HG02571 (cell line): ENCODE measurements at regions not wholly inside any gene's neighbourhood (a gene's known extent, or its start where the extent isn't known, plus 50 kb on each side); places are given as distances from the start of the nearest gene placed in this dataset.

Experiments
- ATAC-seq: cut with Tn5 transposase; IDR thresholded peaks from one replicate; pipeline ENCODE4 v1.9.1; 2021; ENCODE audit warnings: mild to moderate bottlenecking, moderate library complexity; ENCODE audit not compliant: unreplicated experiment

DNA sequence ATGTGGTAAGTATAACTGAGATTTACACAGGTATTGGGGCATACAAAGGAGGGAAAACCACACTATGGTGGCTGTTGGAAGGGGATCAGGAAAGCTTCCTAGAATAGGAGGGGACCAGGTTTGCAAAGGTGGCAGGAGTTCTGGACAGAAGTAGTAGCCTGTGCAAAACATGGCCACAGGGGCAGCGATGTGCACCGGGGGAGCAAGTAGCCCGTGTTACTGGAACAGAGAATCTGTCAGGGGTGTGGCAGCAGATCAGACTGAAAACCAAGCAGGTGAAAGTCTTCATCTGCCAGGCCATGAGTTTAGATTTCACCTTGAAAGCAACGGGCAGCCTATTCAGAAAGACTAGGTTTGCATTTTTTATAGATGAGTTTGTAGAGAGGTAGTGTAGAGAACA, 182.3 kb upstream of the LPP start:
- ATAC-seq: no peak

DNA sequence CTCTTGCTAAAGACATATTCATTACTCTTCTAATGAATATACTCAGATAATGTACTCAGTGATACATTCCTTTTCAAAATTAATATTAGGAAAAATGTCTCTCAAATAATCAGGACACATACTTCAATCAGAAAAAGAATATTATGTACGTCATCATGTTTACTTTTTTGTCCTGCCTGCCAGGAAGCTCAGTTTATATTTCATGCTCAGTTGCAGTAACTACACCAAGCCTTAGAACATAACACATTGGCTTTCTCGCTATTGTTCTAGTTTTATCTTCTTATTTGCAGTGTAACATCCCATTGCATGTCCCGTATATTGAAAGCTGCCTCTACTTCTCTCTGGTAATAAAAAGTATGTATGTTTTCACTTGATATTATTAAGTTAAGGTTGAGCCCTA, 181.5 kb upstream of the LPP start:
- ATAC-seq: no peak

- no peak for ATAC-seq
These were observed 179.7 kb upstream of the LPP start for GRCh38 chr3:187973977-187974870.

DNA sequence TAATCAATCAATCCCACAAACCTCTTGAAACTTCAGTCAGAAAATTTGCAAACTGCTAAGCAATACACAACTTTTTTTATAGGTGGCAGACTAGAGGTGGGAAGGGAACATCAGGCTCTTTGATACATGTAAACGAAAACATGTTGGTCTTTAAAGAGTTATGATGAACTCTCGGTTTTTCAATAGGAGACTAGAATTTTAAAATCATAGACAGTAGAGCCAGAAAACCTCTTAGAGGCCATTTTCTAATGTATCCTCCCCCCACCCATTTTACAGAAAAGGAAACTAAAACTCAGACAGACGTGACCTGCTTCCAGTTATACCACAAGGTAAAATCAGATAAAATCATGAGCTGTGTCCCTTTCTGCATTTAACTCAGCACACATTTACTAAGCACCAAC, 179.1 kb upstream of the LPP start:
- no peak for ATAC-seq

DNA sequence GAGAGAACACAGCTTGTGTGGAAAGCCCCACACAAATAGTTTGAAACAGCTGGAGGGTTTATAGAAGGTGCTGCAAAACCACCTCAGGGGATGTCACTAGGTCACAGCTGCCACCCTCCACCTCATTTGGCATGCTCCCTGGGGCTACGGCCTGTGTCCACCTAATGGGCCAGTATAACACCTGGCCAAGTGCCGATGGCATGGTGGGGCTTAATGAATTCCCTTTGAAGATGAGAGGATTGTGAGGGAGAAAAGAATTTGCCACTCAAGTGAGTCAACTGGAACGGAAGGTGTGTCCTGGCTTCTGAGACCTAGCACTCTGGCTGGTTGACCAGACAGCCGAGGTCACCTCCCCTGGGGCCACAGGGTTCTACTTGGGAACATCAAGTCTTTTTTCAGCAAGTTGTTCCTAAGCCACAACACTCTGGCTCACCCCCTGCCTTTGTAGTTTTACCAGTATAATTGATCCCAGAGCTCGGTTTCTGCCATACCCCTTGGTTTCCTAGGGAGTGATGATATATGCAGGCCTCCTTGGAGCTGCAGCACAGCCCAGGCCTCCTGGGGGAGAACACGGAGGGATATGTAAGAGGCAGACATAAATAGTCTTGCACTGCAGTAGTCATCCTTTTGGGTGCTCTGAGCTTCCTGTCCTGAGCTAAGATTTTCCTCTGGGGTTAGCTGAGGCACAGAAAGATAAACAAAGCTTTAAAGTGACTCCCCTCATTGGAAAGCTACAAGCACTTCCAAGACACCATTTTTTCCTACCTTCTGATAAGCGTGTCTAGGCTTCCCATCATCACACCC, 178.2 kb upstream of the LPP start:
- ATAC-seq: no peak

- no peak for ATAC-seq
These were observed 177.5 kb upstream of the LPP start for GRCh38 chr3:187976365-187976900.

GRCh38 chr3:187977659-187978058, 176.3 kb upstream of the LPP start:
- ATAC-seq: no peak

DNA sequence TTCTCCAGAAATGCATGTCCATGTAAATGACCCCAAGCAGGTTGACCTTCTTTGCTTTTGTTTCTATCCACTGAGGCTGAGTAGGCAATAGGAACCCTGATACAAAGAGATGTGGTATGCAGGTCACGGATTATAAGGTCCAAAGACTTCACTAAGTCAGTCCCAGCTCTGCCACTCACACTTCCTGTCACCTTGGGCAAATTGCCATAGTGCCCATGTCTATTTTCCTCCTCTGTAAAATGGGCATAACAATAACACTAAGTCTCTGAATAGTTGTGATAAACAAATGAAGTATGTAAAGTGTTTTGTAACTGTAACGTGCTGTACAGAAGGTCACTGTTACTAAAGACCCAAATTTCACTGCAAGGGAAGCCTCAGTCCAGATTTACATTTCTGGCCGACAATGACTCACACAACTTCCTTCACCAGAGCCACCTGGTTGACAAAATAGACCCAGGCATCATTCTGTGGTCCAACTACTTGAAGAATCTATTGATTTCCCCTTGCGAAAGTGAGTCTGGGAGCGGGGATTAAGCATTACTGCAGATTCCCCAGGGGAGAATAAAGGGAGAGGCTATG, 175.4 kb upstream of the LPP start:
- ATAC-seq: no peak

GRCh38 chr3:187979564-187979963, 174.4 kb upstream of the LPP start:
- no peak for ATAC-seq

GRCh38 chr3:187980861-187981260, 173.1 kb upstream of the LPP start:
- no peak for ATAC-seq

DNA sequence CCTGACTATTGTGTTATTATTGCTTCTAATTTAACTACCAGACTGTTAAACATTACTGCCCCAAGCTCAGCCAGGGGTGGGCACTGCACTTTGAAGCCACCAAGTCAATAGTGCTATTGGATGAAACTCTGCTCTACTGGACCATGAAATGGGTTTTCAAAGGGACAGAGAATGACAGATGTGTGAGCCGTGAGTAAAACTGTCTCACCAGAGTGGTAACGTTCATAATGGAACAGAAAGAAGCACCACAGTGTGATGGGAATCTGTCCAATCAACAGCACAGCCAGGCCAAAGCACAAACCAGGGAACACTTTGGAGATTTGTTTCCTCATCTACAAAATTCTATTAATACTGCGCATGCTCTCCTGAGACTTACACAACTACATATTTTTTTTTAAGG, 171.8 kb upstream of the LPP start:
- no peak for ATAC-seq

- no peak for ATAC-seq
These were observed 170.4 kb upstream of the LPP start for GRCh38 chr3:187983484-187984124.

DNA sequence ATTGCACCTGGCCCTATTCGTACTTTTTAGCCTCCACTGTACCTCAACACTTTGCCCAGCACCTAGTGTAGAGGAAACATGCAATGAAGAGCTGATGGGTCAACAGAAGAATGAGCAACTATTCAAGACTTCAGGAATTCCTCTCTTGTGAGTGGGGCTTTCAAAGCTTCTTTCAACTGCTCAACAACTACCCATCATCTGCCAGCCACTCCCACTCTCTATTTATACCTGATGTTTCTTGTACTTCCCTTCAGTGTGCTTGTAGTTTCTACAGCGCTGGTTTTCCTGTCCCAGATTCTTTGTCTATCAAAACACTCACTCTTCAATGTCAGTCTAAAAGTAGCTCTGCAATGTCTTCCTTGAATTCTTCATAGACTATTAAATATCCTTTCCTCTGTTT, 168.3 kb upstream of the LPP start:
- ATAC-seq: no peak

GRCh38 chr3:187986514-187986934, 167.4 kb upstream of the LPP start:
- ATAC-seq: no peak

DNA sequence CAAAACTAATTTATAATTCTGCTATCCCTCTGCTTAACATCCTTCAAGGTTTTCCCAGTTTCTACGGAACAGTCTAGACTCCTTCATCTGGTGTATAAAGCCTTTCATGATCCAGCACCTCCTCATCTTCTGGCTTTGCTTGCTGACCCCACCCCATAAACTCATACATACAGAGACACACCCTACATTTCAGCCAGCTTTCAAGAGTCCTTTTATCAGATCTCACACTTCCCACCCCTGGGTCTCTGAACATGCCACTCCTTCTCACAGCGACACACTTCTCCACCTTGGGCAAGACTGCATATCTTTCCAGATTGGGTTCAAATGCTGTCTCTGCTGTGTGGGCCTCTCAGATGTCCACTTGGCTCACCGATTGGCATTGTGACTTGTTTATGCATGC, 166.8 kb upstream of the LPP start:
- no peak for ATAC-seq

GRCh38 chr3:187987924-187988323, 166.0 kb upstream of the LPP start:
- no peak for ATAC-seq

GRCh38 chr3:187989575-187990153, 164.3 kb upstream of the LPP start:
- no peak for ATAC-seq

DNA sequence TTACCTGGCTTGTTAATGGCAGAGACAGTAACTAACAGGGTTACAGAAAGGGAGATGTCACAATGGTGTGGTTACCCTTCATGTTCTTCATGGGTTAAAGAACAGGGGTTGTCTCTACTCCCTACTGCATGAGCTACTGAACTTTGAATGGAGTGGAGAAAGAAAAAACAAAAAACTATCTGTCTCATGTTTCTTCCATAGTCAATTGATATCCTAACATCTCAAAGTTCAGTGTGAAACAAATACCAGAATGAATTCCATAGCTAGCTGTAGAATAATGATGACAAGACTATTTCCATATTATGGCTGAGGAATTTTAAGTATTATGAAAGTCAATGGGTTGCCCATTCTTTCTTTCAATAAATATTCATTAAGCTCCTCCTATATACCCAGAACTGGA, 161.3 kb upstream of the LPP start:
- ATAC-seq: no peak

GRCh38 chr3:187994221-187995042, 159.5 kb upstream of the LPP start:
- ATAC-seq: no peak

DNA sequence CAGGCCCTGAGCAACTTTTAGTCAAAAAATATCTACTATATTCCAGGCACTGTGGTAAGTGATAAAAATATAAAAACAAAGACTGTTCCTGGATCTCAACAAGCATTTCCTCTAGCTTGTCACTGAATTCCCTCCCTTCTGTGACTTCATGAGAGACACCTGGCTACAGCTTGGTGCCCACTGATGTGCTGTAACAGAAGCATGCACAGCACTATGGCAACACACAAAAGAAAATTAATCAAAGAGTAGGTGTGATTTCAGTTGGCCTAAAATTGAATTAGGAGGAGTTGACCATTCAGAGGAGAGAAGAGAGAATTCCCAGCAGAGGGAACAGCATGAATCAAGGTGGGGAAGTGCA, 158.9 kb upstream of the LPP start:
- no peak for ATAC-seq
